ENCODE measurements at regions not wholly inside any gene's neighbourhood (a gene's known extent, or its start where the extent isn't known, plus 50 kb on each side); places are given as distances from the start of the nearest gene placed in this dataset.

DNA sequence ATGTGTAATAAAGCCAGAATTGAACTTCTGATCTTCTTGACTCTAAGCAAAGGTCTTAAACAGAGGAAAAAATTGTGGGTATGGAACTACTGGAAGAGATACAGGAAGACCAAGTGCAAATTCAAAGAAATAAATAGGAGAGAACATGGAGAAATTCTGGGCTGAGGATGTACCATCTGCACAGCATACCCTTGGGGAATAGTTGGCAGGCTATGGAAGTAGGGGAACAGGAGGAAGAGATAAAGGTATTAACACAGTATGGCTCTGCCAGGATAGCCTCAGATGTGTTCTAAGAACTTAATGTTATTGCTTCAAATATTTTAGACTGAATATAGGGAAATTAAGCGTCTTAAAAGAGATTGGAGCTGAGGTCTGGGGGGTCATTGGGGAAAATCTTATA is 485.4 kb downstream of the CNTN3 start:
- peaks cover 2% of the 10 kb centered on the region for H3K23me2 ChIP-seq (ENCODE audit: insufficient read length, low read depth, low read length, poor library complexity, severe bottlenecking)
- H2BK5ac ChIP-seq (ENCODE audit: insufficient read length, low read length): no peak overlapping the region
- no peak overlapping the region for H3K4ac ChIP-seq (ENCODE audit: low read depth, low read length)
- H3K79me1 ChIP-seq (ENCODE audit: insufficient read depth, low read depth, low read length, poor library complexity, severe bottlenecking): no peaks in the 10 kb centered on the region
- Mint-ChIP-seq H3K9me3 (peaks cover 2 to 4% of the 10 kb centered on the region in 2 experiments; a peak in 4 of 5 replicates), H3K27me3 (ENCODE audit: low read depth) (no peaks in the 10 kb centered on the region), H3K36me3 (ENCODE audit: insufficient read depth in 1 of 3, low read depth in 3 of 3) (peaks cover 3 to 18% (median 3%) of the 10 kb centered on the region in 3 experiments; a peak in 6 of 7 replicates), H3K4me3 (no peak overlapping the region), H3K4me1 (peaks cover 11 to 14% of the 10 kb centered on the region in 2 experiments), H3K27ac (no peak overlapping the region)
- no peak overlapping the region for H3K18ac ChIP-seq (ENCODE audit: insufficient read length, low read depth, low read length)
- no peaks in the 10 kb centered on the region for H3K9me3 ChIP-seq (ENCODE audit: control insufficient read depth, low read depth, low read length)
- no CpG with 5 or more reads among the region's 1 CpG for WGBS (ENCODE audit: extremely low coverage, insufficient read length, low lambda C conversion rate)
- H2AK5ac ChIP-seq (ENCODE audit: insufficient read length, low read length): no peak overlapping the region
- no peaks in the 10 kb centered on the region for H3K27me3 ChIP-seq (ENCODE audit: insufficient read depth, low read length)
- H4K8ac ChIP-seq (replicated peaks; ENCODE audit: insufficient read length, low read depth, low read length): no peak overlapping the region
- no peak overlapping the region for H2BK12ac ChIP-seq (ENCODE audit: insufficient read length, low read depth, low read length)
- H2BK120ac ChIP-seq (ENCODE audit: low read depth, low read length, poor library complexity, severe bottlenecking): no peak overlapping the region
- H3T11ph ChIP-seq (ENCODE audit: low read length): no peak overlapping the region
- no peak overlapping the region for H3K9ac ChIP-seq (ENCODE audit: extremely low read depth, insufficient read length, low read length)
- no peak overlapping the region for H3K56ac ChIP-seq (ENCODE audit: insufficient read length, low read depth, low read length)
- H4K20me1 ChIP-seq (ENCODE audit: control insufficient read depth, insufficient read depth, insufficient read length): no peaks in the 10 kb centered on the region
- no peak overlapping the region for H3K4me2 ChIP-seq (ENCODE audit: insufficient read depth, insufficient read length, low read length)
- no peak for DNase-seq
- TF ChIP-seq CTCF (conservative IDR thresholded peaks at IDR 0.05): no peak
- no peak overlapping the region for H4K91ac ChIP-seq (ENCODE audit: insufficient read length, low read depth, low read length)
- H3K14ac ChIP-seq (ENCODE audit: insufficient read depth, low read length): no peak overlapping the region
- H3K27ac ChIP-seq (ENCODE audit: insufficient read length, low read depth, low read length): no peak overlapping the region
- no peaks in the 10 kb centered on the region for H3K79me2 ChIP-seq (ENCODE audit: insufficient read depth, low read length)
- no peak overlapping the region for H2AFZ ChIP-seq (ENCODE audit: low read length)
- H3K4me1 ChIP-seq (ENCODE audit: insufficient read depth, low read length): no peaks in the 10 kb centered on the region; the same call in 1 of the 2 replicates
- no peak overlapping the region for H2BK15ac ChIP-seq (ENCODE audit: low read depth, low read length)
- H4K5ac ChIP-seq (ENCODE audit: insufficient read length, low read depth, low read length): no peak overlapping the region
- H3K23ac ChIP-seq (ENCODE audit: insufficient read length, low read depth, low read length): no peak overlapping the region
- H2BK20ac ChIP-seq (ENCODE audit: low read depth, low read length, poor library complexity, severe bottlenecking): no peak overlapping the region

All from H9 (cell line).